HepG2 (cell line): ENCODE measurements at regions not wholly inside any gene's neighbourhood (a gene's known extent, or its start where the extent isn't known, plus 50 kb on each side); places are given as distances from the start of the nearest gene placed in this dataset.
A peak's percentile ranks its signal among the peaks of the same experiment; 100 is the strongest.

Source experiments
- ATAC-seq: fragments of 200-7000 bp; cut with Tn5 transposase; 3 replicates; pipeline ENCODE4 v1.9.1; 2020; ENCODE audit warnings: mild to moderate bottlenecking, moderate library complexity
- BruUV-seq: library from RNA; stranded (reverse); fragments of 400-500 nt; replicated peaks from 2 replicates; lab custom pipeline; 2021; lab: Mats Ljungman, UMichigan
- CTCF ChIA-PET: fragments of 300-600 bp; formaldehyde crosslinking; extraction: SDS; loops from one replicate; lab custom pipeline; 2021; ENCODE audit warnings: low total read pairs, inconsistent platforms, low intra/inter-chr PET ratio; lab: Yijun Ruan, JAX
- POLR2A ChIA-PET: fragments of 350-600 bp; sonication (Branson Sonifier 250); formaldehyde crosslinking; loops from one replicate; lab custom pipeline; 2020; ENCODE audit warnings: antibody characterized with exemption, inconsistent platforms; lab: Yijun Ruan, JAX
- DNase-seq: peaks from one replicate; pipeline ENCODE4 v3.0.0-alpha.2; 2015; ENCODE audit warnings: low spot score
- FAIRE-seq: peaks from 3 replicates; lab custom pipeline; 2011; peaks lifted over from hg19 to GRCh38; lab: Jason Lieb, UNC
- H2AFZ ChIP-seq: one replicate; pipeline ENCODE4 v1.6.1; 2011; ENCODE audit warnings: low read length, inconsistent platforms
- H3K27ac ChIP-seq: fragments of 300-600 bp; 3 replicates; pipeline ENCODE4 v1.8.0; 2011; ENCODE audit warnings: mixed run types, mild to moderate bottlenecking, mixed read lengths, low read length, inconsistent platforms; ENCODE audit not compliant: insufficient read depth; ENCODE audit errors: extremely low read length
- H3K27me3 ChIP-seq, 2 experiments: fragments of 200-600 bp in 1 of 2; 2 replicates in 1 of 2; 3 replicates in 1 of 2; pipeline versions ENCODE4 v1.6.0 to v1.8.0; 2011; ENCODE audit warnings: low read length in 2 of 2, mild to moderate bottlenecking in 2 of 2, moderate library complexity in 2 of 2, inconsistent platforms in 1 of 2; ENCODE audit not compliant: insufficient read depth in 2 of 2, control insufficient read depth in 1 of 2
- H3K36me3 ChIP-seq, 2 experiments: fragments of 200-600 bp in 1 of 2; replicated peaks in 1 of 2; 2 replicates in 1 of 2; 3 replicates in 1 of 2; pipeline versions ENCODE4 v1.5.1 to v1.8.0; 2011; ENCODE audit warnings: low read length in 2 of 2, inconsistent platforms in 1 of 2; ENCODE audit not compliant: insufficient read depth in 2 of 2, control insufficient read depth in 1 of 2
- H3K4me1 ChIP-seq: 2 replicates; pipeline ENCODE4 v1.5.1; 2012; ENCODE audit warnings: low read length, inconsistent platforms; ENCODE audit not compliant: insufficient read depth
- H3K4me2 ChIP-seq: 2 replicates; pipeline ENCODE4 v1.6.0; 2011; ENCODE audit warnings: low read depth, low read length, inconsistent platforms
- H3K4me3 ChIP-seq, 3 experiments: fragments of 200-600 bp in 1 of 3; sonication (generic), shearing (Covaris generic) in 1 of 3; replicated peaks in 1 of 3; 2 replicates each; pipeline ENCODE4 v1.5.1; 2011 to 2016; ENCODE audit warnings: low read length in 3 of 3, inconsistent platforms in 2 of 3, low read depth in 2 of 3, mild to moderate bottlenecking in 2 of 3, control low read depth in 1 of 3, mixed read lengths in 1 of 3; ENCODE audit not compliant: insufficient read depth in 1 of 3
- H3K79me2 ChIP-seq: one replicate; pipeline ENCODE4 v1.6.1; 2011; ENCODE audit warnings: low read length, inconsistent platforms; ENCODE audit not compliant: insufficient read depth
- H3K9ac ChIP-seq: 2 replicates; pipeline ENCODE4 v1.6.0; 2011; ENCODE audit warnings: mild to moderate bottlenecking, low read depth, low read length, inconsistent platforms; ENCODE audit not compliant: insufficient read depth
- H3K9me3 ChIP-seq: 2 replicates; pipeline ENCODE4 v1.5.1; 2012; ENCODE audit warnings: mild to moderate bottlenecking, low read length
- H4K20me1 ChIP-seq: 2 replicates; pipeline ENCODE4 v1.6.0; 2011; ENCODE audit warnings: inconsistent platforms, mild to moderate bottlenecking, low read length, moderate library complexity; ENCODE audit not compliant: insufficient read depth
- ELF1 ChIP-seq: sonication (generic); formaldehyde crosslinking; IDR thresholded peaks from 2 replicates; pipeline ENCODE4 v1.4.0; 2020; ENCODE audit warnings: missing genetic modification reagents
- ETV5 ChIP-seq: IDR thresholded peaks from 2 replicates; pipeline ENCODE4 v1.6.1; 2018; ENCODE audit warnings: missing biosample characterization, missing genetic modification reagents, inconsistent platforms, borderline replicate concordance
- ETV6 ChIP-seq: sonication (generic); formaldehyde crosslinking; conservative IDR thresholded peaks from 2 replicates; pipeline ENCODE4 v1.4.0; 2020; ENCODE audit warnings: missing genetic modification reagents
- KLF11 ChIP-seq: IDR thresholded peaks from 2 replicates; pipeline ENCODE4 v1.6.1; 2016; ENCODE audit warnings: missing compliant biosample characterization
- PLRG1 ChIP-seq: fragments of 450-650 bp; conservative IDR thresholded peaks from 2 replicates; pipeline ENCODE4 v1.6.1; 2016
- USF2 ChIP-seq, 2 experiments: sonication (generic) in 1 of 2; formaldehyde crosslinking in 1 of 2; IDR thresholded peaks; 2 replicates each; pipeline versions ENCODE4 v1.5.1 to v1.6.1; 2011 to 2020; ENCODE audit warnings: borderline replicate concordance in 1 of 2, low read depth in 1 of 2, low read length in 1 of 2, mild to moderate bottlenecking in 1 of 2, missing genetic modification reagents in 1 of 2, moderate library complexity in 1 of 2
- ZBTB7A ChIP-seq: sonication (generic); formaldehyde crosslinking; IDR thresholded peaks from 2 replicates; pipeline ENCODE4 v1.8.0; 2022; ENCODE audit warnings: mild to moderate bottlenecking, missing genetic modification reagents
- ZFX ChIP-seq: sonication (generic); formaldehyde crosslinking; IDR thresholded peaks from 2 replicates; pipeline ENCODE4 v1.4.0; 2020; ENCODE audit warnings: mild to moderate bottlenecking, low read depth, missing genetic modification reagents, moderate library complexity
- ZFY ChIP-seq: sonication (generic); formaldehyde crosslinking; IDR thresholded peaks from 2 replicates; pipeline ENCODE4 v1.4.0; 2020; ENCODE audit warnings: missing genetic modification reagents
- ZIK1 ChIP-seq: sonication (generic); formaldehyde crosslinking; IDR thresholded peaks from 2 replicates; pipeline ENCODE4 v1.5.0; 2020; ENCODE audit warnings: mild to moderate bottlenecking, low read depth, missing genetic modification reagents, borderline replicate concordance
- ZNF253 ChIP-seq: sonication (generic); formaldehyde crosslinking; IDR thresholded peaks from 2 replicates; pipeline ENCODE4 v1.8.0; 2022; ENCODE audit warnings: mild to moderate bottlenecking, missing genetic modification reagents, borderline replicate concordance
- ZNF510 ChIP-seq: sonication (generic); formaldehyde crosslinking; IDR thresholded peaks from 2 replicates; pipeline ENCODE4 v1.4.0; 2020; ENCODE audit warnings: low read depth, mild to moderate bottlenecking, missing genetic modification reagents
- ZNF879 ChIP-seq: sonication (generic); formaldehyde crosslinking; IDR thresholded peaks from 2 replicates; pipeline ENCODE4 v1.8.1; 2023; ENCODE audit warnings: missing genetic modification reagents
- WGBS: methylation state at CpG from one replicate; pipeline ENCODE4 v1.1.6; 2017; ENCODE audit warnings: low lambda C conversion rate; 5-methylcytosine and 5-hydroxymethylcytosine counted together
- in situ Hi-C: cut with HindIII; loops from 2 replicates; pipeline ENCODE4 v1.10.0; 2017; ENCODE audit warnings: low pct_unique_long_range_greater_than_20kb; ENCODE audit not compliant: extremely low pct_ligation_motif_present
- intact Hi-C: fragments of 100-400 bp; cut with micrococcal nuclease; formaldehyde crosslinking; loops from one replicate; pipeline ENCODE4 v1.10.0; 2022; ENCODE audit not compliant: unreplicated experiment
- TF ChIP-seq, protein P1 (sequence below): sonication (generic); formaldehyde crosslinking; IDR thresholded peaks from 2 replicates; pipeline ENCODE4 v1.4.0; 2020; ENCODE audit warnings: missing genetic modification reagents

DNA sequence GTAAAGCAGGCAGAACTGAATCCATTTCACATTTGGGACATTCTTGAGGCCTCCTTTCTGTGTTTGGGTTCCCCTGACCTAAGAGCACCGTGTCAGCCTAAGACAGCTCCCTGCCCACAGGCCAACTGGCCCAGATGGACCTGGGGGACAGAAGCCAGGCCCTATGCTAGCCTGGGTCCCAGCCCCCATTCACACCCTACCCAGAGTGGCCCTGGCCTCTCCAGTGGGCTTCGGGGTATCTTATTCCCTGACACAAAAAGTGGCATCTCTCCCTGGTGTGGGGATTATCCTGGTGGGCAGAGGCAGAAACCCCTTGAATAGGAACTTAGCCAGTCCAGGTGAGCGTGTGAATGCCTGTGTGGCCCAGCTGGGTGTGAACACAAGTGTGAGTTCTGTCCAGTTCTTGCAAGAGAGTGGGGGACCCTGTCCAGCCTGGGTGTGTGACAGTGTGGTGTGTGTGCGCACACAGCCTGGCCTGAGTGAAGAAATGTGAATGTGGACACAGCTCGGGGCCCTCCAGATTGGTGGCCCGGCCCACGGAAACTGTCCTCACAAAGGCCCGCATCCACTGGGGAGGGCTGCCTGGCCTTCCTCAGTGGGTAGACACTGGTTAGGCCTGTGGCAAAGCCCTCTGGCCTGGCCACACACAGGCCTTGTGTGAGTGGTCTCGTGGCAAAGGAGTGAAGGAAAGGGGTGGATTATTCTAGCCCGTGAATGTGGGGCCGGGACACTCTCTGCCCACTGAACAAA, 63.0 kb upstream of the HAAO start:
- no peak overlapping the region for H3K27ac ChIP-seq
- H3K4me2 ChIP-seq, result peak overlapping the region; percentile 20; the same call in 1 of the 2 replicates
- no peak overlapping the region for H2AFZ ChIP-seq
- H3K4me1 ChIP-seq, result peaks cover 60% of the 10 kb centered on the region
- H3K36me3 ChIP-seq, result no peaks in the 10 kb centered on the region
- DNase-seq (no peak), ATAC-seq (no peak), FAIRE-seq (no peak)
- no peaks in the 10 kb centered on the region for H4K20me1 ChIP-seq
- TF ChIP-seq ZBTB7A (CRISPR knock-in tag) (0 out of 2 replicates have a peak, but pooled peaks have one; percentile 53), ETV6 (CRISPR knock-in tag) (no peak), ZFY (0 out of 2 replicates have a peak, but pooled peaks have one; percentile 25), USF2 (IDR thresholded peaks at IDR 0.05; ENCODE audit: low read depth, low read length) (no peak), USF2 (CRISPR knock-in tag; IDR thresholded peaks at IDR 0.05; ENCODE audit: borderline replicate concordance) (no peak), ELF1 (CRISPR knock-in tag) (no peak), PLRG1 (no peak), ZFX (CRISPR knock-in tag) (peak; percentile 23; the same call in 1 of the 2 replicates), ZNF879 (CRISPR knock-in tag) (no peak), ETV5 (no peak), ZNF510 (CRISPR knock-in tag) (0 out of 2 replicates have a peak, but pooled peaks have one; percentile 55), ZIK1 (CRISPR knock-in tag) (0 out of 2 replicates have a peak, but pooled peaks have one; percentile 29), ZNF253 (CRISPR knock-in tag) (0 out of 2 replicates have a peak, but pooled peaks have one; percentile 35), KLF11 (CRISPR knock-in tag) (no peak)
- TF ChIP-seq, protein P1, sequence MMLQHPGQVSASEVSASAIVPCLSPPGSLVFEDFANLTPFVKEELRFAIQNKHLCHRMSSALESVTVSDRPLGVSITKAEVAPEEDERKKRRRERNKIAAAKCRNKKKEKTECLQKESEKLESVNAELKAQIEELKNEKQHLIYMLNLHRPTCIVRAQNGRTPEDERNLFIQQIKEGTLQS (CRISPR knock-in tag), result no peak
- BruUV-seq, result no TSS peak
- no peaks in the 10 kb centered on the region for H3K79me2 ChIP-seq
- intact Hi-C loops (loop anchor here (10.0 kb wide), 2 partner anchors 629 to 689 kb away; no protein-coding TSS in a partner anchor), in situ Hi-C loops (loop anchor here (5.0 to 10.0 kb wide), 4 partner anchors 72 to 629 kb away; partner anchors contain the start of gene ZFP36L2)
- WGBS, result 78% methylated on average over 10 of the region's 11 CpGs
- no peaks in the 10 kb centered on the region for H3K27me3 ChIP-seq
- no peaks in the 10 kb centered on the region for H3K9me3 ChIP-seq
- no peak overlapping the region for H3K9ac ChIP-seq
- ChIA-PET POLR2A (interaction anchor here (0.7 to 2.0 kb wide), 10 partner anchors 9 to 741 kb away, joined by 3 to 13 read pairs (median 7); partner anchors contain the start of genes HAAO and THADA), CTCF (no interaction called here)
- H3K4me3 ChIP-seq, result no peak overlapping the region
